OCI-LY7 (cell line): ENCODE measurements at regions not wholly inside any gene's neighbourhood (a gene's known extent, or its start where the extent isn't known, plus 50 kb on each side); places are given as distances from the start of the nearest gene placed in this dataset.

Source experiments
- BruUV-seq: library from RNA; stranded (reverse); fragments of 400-500 nt; replicated peaks from 2 replicates; lab custom pipeline; 2021; lab: Mats Ljungman, UMichigan
- CTCF ChIA-PET: fragments of 300-600 bp; sonication (Branson Sonifier 250); formaldehyde crosslinking; loops from one replicate; lab custom pipeline; 2022; ENCODE audit warnings: antibody characterized with exemption; ENCODE audit not compliant: unreplicated experiment; lab: Charles Lee
- POLR2A ChIA-PET: fragments of 300-600 bp; sonication (Branson Sonifier 250); formaldehyde crosslinking; loops from one replicate; lab custom pipeline; 2022; ENCODE audit warnings: antibody characterized with exemption; lab: Charles Lee
- DNase-seq: peaks from one replicate; pipeline ENCODE4 v3.0.0-alpha.2; 2015; ENCODE audit warnings: low spot score
- H2AFZ ChIP-seq: fragments of 200-600 bp; sonication (generic), shearing (Covaris generic); 2 replicates; pipeline ENCODE4 v1.6.1; 2014; ENCODE audit warnings: mild to moderate bottlenecking, antibody characterized with exemption, low read length, moderate library complexity
- H3K27ac ChIP-seq: fragments of 200-600 bp; sonication (generic); 2 replicates; pipeline ENCODE4 v1.5.1; 2014; ENCODE audit warnings: mixed run types, low read depth, mild to moderate bottlenecking, moderate library complexity, low read length, inconsistent platforms; ENCODE audit not compliant: poor library complexity, severe bottlenecking
- H3K36me3 ChIP-seq: fragments of 200-600 bp; sonication (generic); 2 replicates; pipeline ENCODE4 v1.6.1; 2014; ENCODE audit warnings: mild to moderate bottlenecking, antibody characterized with exemption, low read length, moderate library complexity, mixed read lengths; ENCODE audit not compliant: insufficient read depth
- H3K4me1 ChIP-seq: fragments of 200-600 bp; sonication (generic); 2 replicates; pipeline ENCODE4 v1.5.1; 2014; ENCODE audit warnings: mild to moderate bottlenecking, low read length; ENCODE audit not compliant: insufficient read depth, poor library complexity, severe bottlenecking
- H3K4me2 ChIP-seq: fragments of 200-600 bp; sonication (generic); 2 replicates; pipeline ENCODE4 v1.6.1; 2014; ENCODE audit warnings: mild to moderate bottlenecking, low read length
- H3K4me3 ChIP-seq: fragments of 200-600 bp; sonication (generic); 2 replicates; pipeline ENCODE4 v1.5.1; 2014; ENCODE audit warnings: mild to moderate bottlenecking, low read depth, low read length; ENCODE audit not compliant: poor library complexity, severe bottlenecking
- H3K79me2 ChIP-seq: fragments of 200-600 bp; sonication (generic); 2 replicates; pipeline ENCODE4 v1.6.1; 2016; ENCODE audit warnings: low read depth, mild to moderate bottlenecking, low read length, moderate library complexity, mixed read lengths; ENCODE audit not compliant: insufficient read depth
- H3K9me2 ChIP-seq: fragments of 200-600 bp; sonication (generic); 2 replicates; pipeline ENCODE4 v1.6.1; 2016; ENCODE audit warnings: mild to moderate bottlenecking, low read length, mixed read lengths; ENCODE audit not compliant: insufficient read depth
- H3K9me3 ChIP-seq: fragments of 200-600 bp; sonication (generic); 2 replicates; pipeline ENCODE4 v1.6.1; 2014; ENCODE audit warnings: mild to moderate bottlenecking, mixed run types, low read length, mixed read lengths
- H4K20me1 ChIP-seq: fragments of 200-600 bp; sonication (generic); 2 replicates; pipeline ENCODE4 v1.6.1; 2014; ENCODE audit warnings: mild to moderate bottlenecking, antibody characterized with exemption, low read length, moderate library complexity, mixed read lengths; ENCODE audit not compliant: insufficient read depth
- CTCF ChIP-seq: fragments of 200-600 bp; sonication (generic); conservative IDR thresholded peaks from 2 replicates; pipeline ENCODE4 v1.5.1; 2014; ENCODE audit warnings: mild to moderate bottlenecking, antibody characterized with exemption, low read length, moderate library complexity, mixed read lengths
- EZH2phosphoT487 ChIP-seq: fragments of 200-600 bp; sonication (generic); IDR thresholded peaks from 2 replicates; pipeline ENCODE4 v1.6.1; 2018; ENCODE audit warnings: low read depth, borderline replicate concordance, mild to moderate bottlenecking, mixed run types, antibody characterized with exemption, low read length, moderate library complexity, mixed read lengths
- intact Hi-C: fragments of 100-400 bp; cut with micrococcal nuclease; formaldehyde crosslinking; loops from one replicate; pipeline ENCODE4 v1.10.0; 2022; ENCODE audit not compliant: unreplicated experiment

GRCh38 chr22:47796128-47796908, 1033.9 kb downstream of the TBC1D22A start:
- POLR2A ChIA-PET = no interaction called here
- CTCF ChIA-PET = no interaction called here

GRCh38 chr22:47795477-47796127, 1033.2 kb downstream of the TBC1D22A start:
- intact Hi-C loops = no loop called here
- H3K36me3 ChIP-seq = no peaks in the 10 kb centered on the region
- H2AFZ ChIP-seq = no peak overlapping the region
- no peak overlapping the region for H3K27ac ChIP-seq
- H3K9me3 ChIP-seq = no peaks in the 10 kb centered on the region
- ChIA-PET CTCF (no interaction called here), POLR2A (interaction anchor here (0.9 kb wide), 1 partner anchor 18 kb away, joined by 3 read pairs; no protein-coding TSS in a partner anchor)
- no peak overlapping the region for H3K4me2 ChIP-seq
- H4K20me1 ChIP-seq = no peaks in the 10 kb centered on the region
- H3K9me2 ChIP-seq = no peaks in the 10 kb centered on the region
- BruUV-seq = no TSS peak
- H3K4me1 ChIP-seq = peaks cover 16% of the 10 kb centered on the region
- H3K4me3 ChIP-seq = no peak overlapping the region
- no peak for DNase-seq
- no peak for TF ChIP-seq CTCF
- no peaks in the 10 kb centered on the region for H3K79me2 ChIP-seq

More at GRCh38 chr22:47796128-47796908, 1033.9 kb downstream of the TBC1D22A start:
- Histone ChIP-seq H3K36me3 (no peaks in the 10 kb centered on the region), H3K9me2 (no peaks in the 10 kb centered on the region), H3K4me1 (peaks cover 16% of the 10 kb centered on the region), H3K4me2 (no peak overlapping the region), H4K20me1 (no peaks in the 10 kb centered on the region), H3K79me2 (no peaks in the 10 kb centered on the region), H2AFZ (no peak overlapping the region), H3K27ac (no peak overlapping the region), H3K4me3 (no peak overlapping the region), H3K9me3 (no peaks in the 10 kb centered on the region)
- BruUV-seq = no TSS peak
- DNase-seq = no peak
- TF ChIP-seq EZH2phosphoT487 (no peak), CTCF (no peak)
- intact Hi-C loops = no loop called here

- Histone ChIP-seq H3K36me3 (no peaks in the 10 kb centered on the region), H3K9me3 (no peaks in the 10 kb centered on the region), H3K79me2 (no peaks in the 10 kb centered on the region), H3K4me3 (no peak overlapping the region), H3K27ac (no peak overlapping the region), H2AFZ (no peak overlapping the region), H3K4me2 (no peak overlapping the region), H3K4me1 (peaks cover 16% of the 10 kb centered on the region), H4K20me1 (no peaks in the 10 kb centered on the region), H3K9me2 (no peaks in the 10 kb centered on the region)
- ChIA-PET POLR2A (interaction anchor here (0.9 kb wide), 1 partner anchor 17 kb away, joined by 3 read pairs; no protein-coding TSS in a partner anchor), CTCF (interaction anchor here (0.5 kb wide), 1 partner anchor 105 kb away, joined by 3 read pairs; no protein-coding TSS in a partner anchor)
- no peak for TF ChIP-seq EZH2phosphoT487
- TF ChIP-seq CTCF = no peak
- no TSS peak for BruUV-seq
- intact Hi-C loops = loop anchor here (5.0 kb wide), 1 partner anchor 277 kb away; no protein-coding TSS in a partner anchor
- DNase-seq = no peak
Measured at GRCh38 chr22:47794851-47795250, 1032.4 kb downstream of the TBC1D22A start.
